BE2C (cell line): ENCODE measurements at regions not wholly inside any gene's neighbourhood (a gene's known extent, or its start where the extent isn't known, plus 50 kb on each side); places are given as distances from the start of the nearest gene placed in this dataset.

Experiments used
- DNase-seq: peaks from one replicate; pipeline ENCODE4 v3.0.0-alpha.2; 2020
- H3K27me3 ChIP-seq: fragments of 250-450 bp; sonication (Bioruptor Pico); 2 replicates; pipeline ENCODE4 v1.5.1; 2020; ENCODE audit warnings: mild to moderate bottlenecking
- H3K36me3 ChIP-seq: fragments of 250-450 bp; sonication (Bioruptor Pico); 2 replicates; pipeline ENCODE4 v1.5.1; 2020; ENCODE audit warnings: mild to moderate bottlenecking
- H3K4me1 ChIP-seq: fragments of 250-450 bp; sonication (Bioruptor Pico); 2 replicates; pipeline ENCODE4 v1.5.1; 2020
- H3K4me3 ChIP-seq: 2 replicates; pipeline ENCODE4 v1.5.1; 2011; ENCODE audit warnings: low read depth, low read length
- H3K9me3 ChIP-seq: fragments of 250-450 bp; sonication (Bioruptor Pico); 2 replicates; pipeline ENCODE4 v1.5.1; 2020
- CTCF ChIP-seq: IDR thresholded peaks from 2 replicates; pipeline ENCODE4 v1.5.1; 2012; ENCODE audit warnings: mild to moderate bottlenecking, low read depth, low read length

- H3K36me3 ChIP-seq, result no peaks in the 10 kb centered on the region
- H3K4me3 ChIP-seq, result no peak overlapping the region
- peaks cover 8% of the 10 kb centered on the region; the same call in 1 of the 2 replicates for H3K27me3 ChIP-seq
- no peaks in the 10 kb centered on the region for H3K9me3 ChIP-seq
- no peak for DNase-seq
- no peak for TF ChIP-seq CTCF
- H3K4me1 ChIP-seq, result no peaks in the 10 kb centered on the region
These were observed 156.5 kb upstream of the ZC3H12C start for GRCh38 chr11:109936661-109937180.

GRCh38 chr11:109937968-109938367, 155.2 kb upstream of the ZC3H12C start:
- no peak for DNase-seq
- Histone ChIP-seq H3K9me3 (no peaks in the 10 kb centered on the region), H3K27me3 (peaks cover 2% of the 10 kb centered on the region; the same call in 1 of the 2 replicates), H3K4me3 (no peak overlapping the region), H3K36me3 (no peaks in the 10 kb centered on the region), H3K4me1 (no peaks in the 10 kb centered on the region)
- TF ChIP-seq CTCF, result no peak

- TF ChIP-seq CTCF, result peak; percentile 79
- Histone ChIP-seq H3K4me3 (no peak overlapping the region), H3K9me3 (no peaks in the 10 kb centered on the region), H3K36me3 (no peaks in the 10 kb centered on the region), H3K4me1 (no peaks in the 10 kb centered on the region), H3K27me3 (peaks cover 2% of the 10 kb centered on the region; the same call in 1 of the 2 replicates)
- DNase-seq, result peak; percentile 37
These were observed 153.9 kb upstream of the ZC3H12C start for GRCh38 chr11:109939166-109939810.

- DNase-seq, result no peak
- no peak for TF ChIP-seq CTCF
These were observed 152.4 kb upstream of the ZC3H12C start for GRCh38 chr11:109940816-109941215.

GRCh38 chr11:109945626-109946321, 147.4 kb upstream of the ZC3H12C start:
- no peak overlapping the region; the same call in 1 of the 2 replicates for H3K4me3 ChIP-seq
- TF ChIP-seq CTCF, result no peak

More at GRCh38 chr11:109940816-109941215, 152.4 kb upstream of the ZC3H12C start:
- no peaks in the 10 kb centered on the region for H3K9me3 ChIP-seq
- H3K36me3 ChIP-seq, result no peaks in the 10 kb centered on the region
- peaks cover 2% of the 10 kb centered on the region; the same call in 1 of the 2 replicates for H3K27me3 ChIP-seq
- H3K4me3 ChIP-seq, result no peak overlapping the region
- no peaks in the 10 kb centered on the region for H3K4me1 ChIP-seq

More at GRCh38 chr11:109945626-109946321, 147.4 kb upstream of the ZC3H12C start:
- peaks cover 2% of the 10 kb centered on the region; the same call in 1 of the 2 replicates for H3K27me3 ChIP-seq
- no peaks in the 10 kb centered on the region for H3K36me3 ChIP-seq
- H3K4me1 ChIP-seq, result no peaks in the 10 kb centered on the region
- no peaks in the 10 kb centered on the region for H3K9me3 ChIP-seq
- no peak for DNase-seq
